ENCODE measurements at regions not wholly inside any gene's neighbourhood (a gene's known extent, or its start where the extent isn't known, plus 50 kb on each side); places are given as distances from the start of the nearest gene placed in this dataset.

DNA sequence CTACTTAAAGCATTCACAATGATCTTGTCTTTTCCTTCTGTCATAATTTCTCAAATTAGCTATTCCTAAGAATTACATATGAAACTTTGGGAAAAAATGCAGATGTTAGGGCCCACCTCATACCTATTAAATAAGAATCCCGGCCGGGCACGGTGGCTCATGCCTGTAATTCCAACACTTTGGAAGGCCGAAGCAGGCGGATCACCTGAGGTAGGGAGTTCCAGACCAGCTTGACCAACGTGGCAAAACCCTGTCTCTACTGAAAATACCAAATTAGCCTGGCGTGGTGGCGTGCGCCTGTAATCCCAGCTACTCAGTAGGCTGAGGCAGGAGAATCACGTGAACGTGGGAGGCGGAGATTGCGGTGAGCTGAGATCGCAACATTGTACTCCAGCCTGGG lies 158.4 kb upstream of the TLL1 start:
- DNase-seq (ENCODE audit: low read depth) (no peak), FAIRE-seq (no peak)
- H3K4me1 ChIP-seq (ENCODE audit: insufficient read depth, low read length), result no peaks in the 10 kb centered on the region
- no peaks in the 10 kb centered on the region for H3K27me3 ChIP-seq (ENCODE audit: insufficient read depth, low read length)
- H3K36me3 ChIP-seq (ENCODE audit: insufficient read depth, low read length), result no peaks in the 10 kb centered on the region
- no peak overlapping the region for H2AFZ ChIP-seq (ENCODE audit: low read depth, low read length)
- H3K79me2 ChIP-seq (ENCODE audit: insufficient read depth, low read length), result no peaks in the 10 kb centered on the region
- no peak overlapping the region for H3K4me3 ChIP-seq (ENCODE audit: insufficient read depth, low read depth, low read length)
- no peak overlapping the region for H3K4me2 ChIP-seq (ENCODE audit: low read length)
- H3K27ac ChIP-seq (ENCODE audit: low read depth, low read length), result no peak overlapping the region
- H3K9me3 ChIP-seq (ENCODE audit: insufficient read depth, low read depth, low read length), result no peaks in the 10 kb centered on the region
- H3K36me3 Mint-ChIP-seq (ENCODE audit: low read depth, unreplicated experiment), result no peaks in the 10 kb centered on the region
- no peak overlapping the region for H3K9ac ChIP-seq (ENCODE audit: low read length)
- TF ChIP-seq, protein P1, sequence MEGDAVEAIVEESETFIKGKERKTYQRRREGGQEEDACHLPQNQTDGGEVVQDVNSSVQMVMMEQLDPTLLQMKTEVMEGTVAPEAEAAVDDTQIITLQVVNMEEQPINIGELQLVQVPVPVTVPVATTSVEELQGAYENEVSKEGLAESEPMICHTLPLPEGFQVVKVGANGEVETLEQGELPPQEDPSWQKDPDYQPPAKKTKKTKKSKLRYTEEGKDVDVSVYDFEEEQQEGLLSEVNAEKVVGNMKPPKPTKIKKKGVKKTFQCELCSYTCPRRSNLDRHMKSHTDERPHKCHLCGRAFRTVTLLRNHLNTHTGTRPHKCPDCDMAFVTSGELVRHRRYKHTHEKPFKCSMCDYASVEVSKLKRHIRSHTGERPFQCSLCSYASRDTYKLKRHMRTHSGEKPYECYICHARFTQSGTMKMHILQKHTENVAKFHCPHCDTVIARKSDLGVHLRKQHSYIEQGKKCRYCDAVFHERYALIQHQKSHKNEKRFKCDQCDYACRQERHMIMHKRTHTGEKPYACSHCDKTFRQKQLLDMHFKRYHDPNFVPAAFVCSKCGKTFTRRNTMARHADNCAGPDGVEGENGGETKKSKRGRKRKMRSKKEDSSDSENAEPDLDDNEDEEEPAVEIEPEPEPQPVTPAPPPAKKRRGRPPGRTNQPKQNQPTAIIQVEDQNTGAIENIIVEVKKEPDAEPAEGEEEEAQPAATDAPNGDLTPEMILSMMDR (IDR thresholded peaks at IDR 0.05; ENCODE audit: insufficient read depth, low read depth, low read length), result no peak
- TF ChIP-seq EZH2 (IDR thresholded peaks at IDR 0.05; ENCODE audit: insufficient read depth, low read length), result no peak
- H4K20me1 ChIP-seq (ENCODE audit: insufficient read depth, low read length), result no peaks in the 10 kb centered on the region
- H3K9me3 Mint-ChIP-seq (ENCODE audit: unreplicated experiment), result no peaks in the 10 kb centered on the region
- no peak overlapping the region for H3K27ac Mint-ChIP-seq (ENCODE audit: unreplicated experiment)
- no peaks in the 10 kb centered on the region for H3K27me3 Mint-ChIP-seq (ENCODE audit: low read depth, unreplicated experiment)
- H3K4me1 Mint-ChIP-seq (ENCODE audit: low read depth, unreplicated experiment), result peaks cover 3% of the 10 kb centered on the region
- no peak overlapping the region for H3K4me3 Mint-ChIP-seq (ENCODE audit: unreplicated experiment)

GRCh38 chr4:165715211-165715610 lies 157.8 kb upstream of the TLL1 start:
- Histone ChIP-seq H3K4me1 (ENCODE audit: insufficient read depth, low read length) (no peaks in the 10 kb centered on the region), H3K27ac (ENCODE audit: low read depth, low read length) (no peak overlapping the region), H3K27me3 (ENCODE audit: insufficient read depth, low read length) (no peaks in the 10 kb centered on the region), H3K36me3 (ENCODE audit: insufficient read depth, low read length) (no peaks in the 10 kb centered on the region), H3K79me2 (ENCODE audit: insufficient read depth, low read length) (no peaks in the 10 kb centered on the region), H4K20me1 (ENCODE audit: insufficient read depth, low read length) (no peaks in the 10 kb centered on the region), H3K4me3 (ENCODE audit: insufficient read depth, low read depth, low read length) (no peak overlapping the region), H2AFZ (ENCODE audit: low read depth, low read length) (no peak overlapping the region), H3K9me3 (ENCODE audit: insufficient read depth, low read depth, low read length) (no peaks in the 10 kb centered on the region), H3K4me2 (ENCODE audit: low read length) (no peak overlapping the region), H3K9ac (ENCODE audit: low read length) (no peak overlapping the region)
- Mint-ChIP-seq H3K36me3 (ENCODE audit: low read depth, unreplicated experiment) (no peaks in the 10 kb centered on the region), H3K27ac (ENCODE audit: unreplicated experiment) (no peak overlapping the region), H3K4me3 (ENCODE audit: unreplicated experiment) (no peak overlapping the region), H3K9me3 (ENCODE audit: unreplicated experiment) (no peaks in the 10 kb centered on the region), H3K4me1 (ENCODE audit: low read depth, unreplicated experiment) (peaks cover 2% of the 10 kb centered on the region), H3K27me3 (ENCODE audit: low read depth, unreplicated experiment) (no peaks in the 10 kb centered on the region)
- no peak for TF ChIP-seq EZH2 (IDR thresholded peaks at IDR 0.05; ENCODE audit: insufficient read depth, low read length)
- TF ChIP-seq, protein P1 (IDR thresholded peaks at IDR 0.05; ENCODE audit: insufficient read depth, low read depth, low read length), result no peak
- DNase-seq (ENCODE audit: low read depth) (peak; percentile 58), FAIRE-seq (no peak)

GRCh38 chr4:165715989-165716388 lies 157.0 kb upstream of the TLL1 start:
- no peak overlapping the region for H2AFZ ChIP-seq (ENCODE audit: low read depth, low read length)
- no peak overlapping the region for H3K4me2 ChIP-seq (ENCODE audit: low read length)
- Mint-ChIP-seq H3K27ac (ENCODE audit: unreplicated experiment) (peak overlapping the region; percentile 34), H3K4me1 (ENCODE audit: low read depth, unreplicated experiment) (no peaks in the 10 kb centered on the region), H3K9me3 (ENCODE audit: unreplicated experiment) (no peaks in the 10 kb centered on the region), H3K27me3 (ENCODE audit: low read depth, unreplicated experiment) (no peaks in the 10 kb centered on the region), H3K4me3 (ENCODE audit: unreplicated experiment) (no peak overlapping the region), H3K36me3 (ENCODE audit: low read depth, unreplicated experiment) (no peaks in the 10 kb centered on the region)
- H3K9me3 ChIP-seq (ENCODE audit: insufficient read depth, low read depth, low read length), result no peaks in the 10 kb centered on the region
- no peaks in the 10 kb centered on the region for H3K36me3 ChIP-seq (ENCODE audit: insufficient read depth, low read length)
- FAIRE-seq (no peak), DNase-seq (ENCODE audit: low read depth) (peak; percentile 52)
- no peak overlapping the region for H3K9ac ChIP-seq (ENCODE audit: low read length)
- no peak overlapping the region for H3K4me3 ChIP-seq (ENCODE audit: insufficient read depth, low read depth, low read length)
- H4K20me1 ChIP-seq (ENCODE audit: insufficient read depth, low read length), result no peaks in the 10 kb centered on the region
- H3K79me2 ChIP-seq (ENCODE audit: insufficient read depth, low read length), result no peaks in the 10 kb centered on the region
- TF ChIP-seq EZH2 (IDR thresholded peaks at IDR 0.05; ENCODE audit: insufficient read depth, low read length), result no peak
- TF ChIP-seq, protein P1 (IDR thresholded peaks at IDR 0.05; ENCODE audit: insufficient read depth, low read depth, low read length), result no peak
- no peaks in the 10 kb centered on the region for H3K4me1 ChIP-seq (ENCODE audit: insufficient read depth, low read length)
- no peak overlapping the region for H3K27ac ChIP-seq (ENCODE audit: low read depth, low read length)
- H3K27me3 ChIP-seq (ENCODE audit: insufficient read depth, low read length), result no peaks in the 10 kb centered on the region

Measured in astrocyte (in vitro differentiated cells and primary cell).